DMS79 (cell line): ENCODE measurements at regions not wholly inside any gene's neighbourhood (a gene's known extent, or its start where the extent isn't known, plus 50 kb on each side); places are given as distances from the start of the nearest gene placed in this dataset.

Source experiments
- DNase-seq: peaks from one replicate; lab custom pipeline; 2025; lab: John Stamatoyannopoulos, UW

- DNase-seq, result no peak
Observed at GRCh38 chr4:32564626-32565025, 1844.5 kb downstream of the PCDH7 start.

GRCh38 chr4:32569861-32570260, 1849.7 kb downstream of the PCDH7 start:
- no peak for DNase-seq

DNA sequence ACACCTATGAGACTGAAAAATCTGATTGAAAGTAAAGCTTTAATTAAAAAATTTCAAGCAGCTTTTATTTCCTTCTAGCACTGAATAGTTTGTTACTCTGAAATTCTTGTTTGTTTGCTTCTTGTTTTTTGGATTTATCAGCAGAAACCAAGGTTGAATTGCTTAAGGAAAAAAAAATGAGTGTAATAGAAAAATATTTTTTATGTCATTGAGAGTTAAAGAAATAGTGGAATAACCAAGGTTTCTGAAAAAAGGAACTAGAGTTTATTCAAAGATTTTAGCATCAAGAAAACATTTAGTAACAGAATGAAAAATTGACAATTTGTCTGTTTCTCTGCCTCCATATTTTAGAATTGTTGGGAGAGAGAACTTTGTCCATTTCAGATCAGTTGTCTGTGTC, 1852.2 kb downstream of the PCDH7 start:
- DNase-seq, result no peak

GRCh38 chr4:32574803-32575202, 1854.6 kb downstream of the PCDH7 start:
- DNase-seq, result no peak

- DNase-seq, result no peak
Observed at GRCh38 chr4:32589097-32589496, 1868.9 kb downstream of the PCDH7 start.

DNA sequence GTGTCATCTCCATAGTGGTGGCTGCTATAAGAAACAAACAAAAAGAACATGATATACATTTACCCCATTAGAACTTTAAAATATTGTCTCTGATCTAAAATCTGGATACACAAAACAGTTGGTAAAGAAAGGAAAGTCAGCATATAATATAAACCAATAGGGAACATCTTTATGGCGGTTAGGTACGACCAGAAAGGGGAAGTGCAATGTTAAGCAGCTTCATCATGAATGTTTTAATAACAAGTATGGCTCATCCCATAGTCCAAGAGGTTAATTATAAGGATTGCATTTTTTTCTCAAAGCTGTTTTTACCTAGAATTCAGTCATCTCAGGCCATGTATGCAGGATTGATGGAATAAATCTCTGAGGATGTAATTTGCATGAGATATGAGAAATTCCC, 1869.7 kb downstream of the PCDH7 start:
- no peak for DNase-seq

- no peak for DNase-seq
Observed at GRCh38 chr4:32597354-32597753, 1877.2 kb downstream of the PCDH7 start.

- no peak for DNase-seq
Observed at GRCh38 chr4:32601848-32602247, 1881.7 kb downstream of the PCDH7 start.

- no peak for DNase-seq
Observed at GRCh38 chr4:32607978-32608377, 1887.8 kb downstream of the PCDH7 start.

DNA sequence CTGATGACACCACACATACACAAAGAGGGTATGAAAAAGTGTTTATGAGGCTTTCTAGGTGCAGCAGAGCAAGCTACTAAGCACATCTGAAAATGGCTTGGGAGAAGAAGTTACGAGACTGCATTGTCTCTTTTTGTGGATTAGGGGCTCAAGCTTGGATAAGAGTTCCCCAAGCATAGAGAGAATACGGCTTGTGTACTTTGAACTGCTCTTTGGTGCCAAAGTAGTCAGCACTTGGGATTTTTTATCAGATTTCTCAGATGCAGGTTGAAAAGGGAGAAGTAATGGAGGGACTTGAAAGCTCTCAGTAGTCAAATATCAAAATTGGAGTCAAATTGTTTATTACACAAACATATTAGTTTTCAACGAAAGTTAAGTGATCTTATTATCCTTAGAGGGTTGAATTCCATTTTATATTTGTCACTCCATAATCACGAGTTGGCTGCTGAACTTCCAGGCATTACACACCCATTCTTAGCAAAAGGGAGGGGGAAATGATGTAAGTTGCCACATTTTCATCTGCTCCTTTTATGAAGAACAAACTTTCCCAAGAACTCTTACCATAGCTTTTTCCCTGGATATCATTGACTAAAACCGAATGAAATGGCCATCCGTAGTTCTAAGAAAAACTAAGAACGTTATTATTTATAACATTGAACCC, 1904.9 kb downstream of the PCDH7 start:
- no peak for DNase-seq

- no peak for DNase-seq
Observed at GRCh38 chr4:32625687-32626337, 1905.6 kb downstream of the PCDH7 start.

GRCh38 chr4:32631831-32632230, 1911.7 kb downstream of the PCDH7 start:
- DNase-seq, result no peak

GRCh38 chr4:32633421-32633820, 1913.3 kb downstream of the PCDH7 start:
- no peak for DNase-seq

DNA sequence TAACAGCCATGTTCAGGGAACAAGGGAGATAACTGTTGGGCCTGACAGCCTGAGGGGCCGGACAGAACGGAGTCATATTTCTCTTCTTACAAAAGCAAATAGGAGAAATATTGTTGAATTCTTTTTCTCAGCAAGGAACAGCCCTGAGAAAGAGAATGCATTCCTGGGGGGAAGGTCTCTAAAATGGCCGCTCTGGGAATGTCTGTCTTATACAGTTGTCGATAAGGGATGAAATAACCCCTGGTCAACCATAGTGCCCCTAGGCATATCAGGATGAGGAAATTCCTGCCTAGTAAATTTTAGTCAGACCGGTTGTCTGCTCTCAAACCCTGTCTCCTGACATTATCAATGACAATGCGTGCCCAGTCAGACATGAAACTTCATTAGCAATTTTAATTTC, 1925.5 kb downstream of the PCDH7 start:
- DNase-seq, result no peak

DNA sequence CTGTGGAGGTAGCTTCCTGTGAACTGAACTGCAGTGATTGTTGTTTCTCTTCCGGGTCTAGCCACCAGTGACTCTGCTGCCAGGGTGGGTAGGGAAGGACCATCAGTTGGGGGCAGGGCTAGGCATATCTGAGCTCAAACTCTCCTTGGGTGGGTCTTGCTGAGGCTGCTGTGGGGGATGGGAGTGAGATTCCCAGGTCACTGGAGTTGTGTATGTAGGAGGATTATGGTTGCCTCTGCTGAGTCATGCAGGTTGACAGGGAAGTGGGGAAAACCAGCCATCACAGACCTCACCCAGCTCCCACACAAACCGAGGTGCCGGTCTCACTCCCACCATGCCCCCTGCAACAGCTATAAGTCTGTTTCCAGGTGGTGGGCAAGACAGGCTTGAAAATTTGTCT, 1937.8 kb downstream of the PCDH7 start:
- no peak for DNase-seq

GRCh38 chr4:32661229-32661628, 1941.1 kb downstream of the PCDH7 start:
- no peak for DNase-seq

DNA sequence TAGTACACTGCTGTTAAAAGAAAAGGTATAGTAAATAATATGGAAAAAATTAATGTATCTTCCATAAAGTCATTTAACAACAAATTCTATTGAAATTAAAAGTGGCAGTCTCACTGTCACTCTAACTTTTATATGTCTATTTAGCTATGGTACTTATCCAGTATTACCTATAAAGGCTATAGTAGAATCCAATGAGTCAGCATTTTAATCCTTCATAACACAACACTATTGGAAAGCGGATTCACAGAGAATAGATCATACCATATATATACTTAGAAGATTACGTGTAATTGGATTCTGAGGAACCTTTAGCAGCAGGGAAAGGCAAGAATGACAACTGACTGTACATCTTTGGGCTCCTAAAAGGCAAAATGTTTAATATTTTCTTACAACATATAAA, 1942.6 kb downstream of the PCDH7 start:
- DNase-seq, result no peak

DNA sequence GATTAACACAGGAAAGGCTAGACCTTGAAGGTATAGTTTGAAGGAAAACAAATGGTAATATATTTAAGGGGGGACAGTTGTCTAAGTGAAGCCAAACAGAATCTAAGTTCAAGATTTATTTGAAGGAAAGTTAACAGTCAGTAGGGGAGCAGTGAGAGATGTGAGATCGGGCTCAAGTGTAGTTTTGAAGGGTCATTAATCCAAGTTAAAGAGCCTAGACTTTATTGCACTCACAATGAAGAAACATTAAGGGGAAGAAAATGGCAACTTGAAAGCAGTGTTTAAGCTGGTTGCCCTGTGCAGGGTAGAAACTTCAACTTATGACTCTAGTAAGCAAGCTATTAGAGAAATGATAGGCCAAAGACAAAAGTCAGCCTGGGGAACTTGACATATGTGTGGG, 1952.2 kb downstream of the PCDH7 start:
- no peak for DNase-seq

GRCh38 chr4:32680946-32681345, 1960.8 kb downstream of the PCDH7 start:
- no peak for DNase-seq

- DNase-seq, result no peak
Observed at GRCh38 chr4:32684160-32684559, 1964.0 kb downstream of the PCDH7 start.

DNA sequence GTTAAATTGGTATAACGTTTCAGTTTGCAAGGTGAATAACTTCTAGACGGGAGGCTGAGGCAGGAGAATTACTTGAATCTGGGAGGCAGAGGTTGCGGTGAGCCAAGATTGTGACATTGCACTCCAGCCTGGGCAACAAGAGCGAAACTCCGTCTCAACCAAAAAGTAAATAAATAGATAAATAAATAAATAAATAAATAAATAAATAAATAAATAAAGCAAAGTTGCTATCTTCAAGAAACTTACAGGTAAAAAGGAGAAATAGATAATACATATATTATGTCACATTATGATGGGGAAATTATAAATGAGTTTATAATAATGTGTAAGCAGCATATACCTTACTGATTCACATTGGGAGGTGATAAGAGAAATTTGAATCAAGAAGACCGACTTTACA, 1966.0 kb downstream of the PCDH7 start:
- DNase-seq, result no peak

- DNase-seq, result no peak
Observed at GRCh38 chr4:32689518-32689917, 1969.3 kb downstream of the PCDH7 start.

DNA sequence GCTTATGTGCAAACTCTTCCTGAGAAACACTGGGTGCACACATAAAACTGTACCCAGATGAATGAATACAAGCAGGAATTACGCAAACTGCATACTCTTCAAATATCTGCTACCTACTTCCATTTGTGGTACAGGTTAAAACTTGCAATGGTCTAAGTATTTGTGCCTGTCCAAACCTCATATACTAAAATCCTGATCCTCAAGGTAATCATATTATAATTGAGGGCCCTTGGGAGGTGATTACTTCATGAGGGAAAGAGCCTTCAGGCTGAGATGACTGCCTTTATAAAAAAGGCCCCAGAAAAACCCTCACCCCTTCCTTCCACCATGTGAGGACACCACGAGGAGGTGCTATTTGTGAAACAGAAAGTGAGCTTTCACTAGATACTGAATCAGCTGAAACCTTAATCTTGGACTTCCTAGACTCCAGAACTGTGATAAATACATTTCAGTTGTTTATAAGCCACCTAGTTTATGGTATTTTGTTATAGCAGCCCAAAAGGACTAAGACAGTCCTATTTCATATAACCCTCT, 1977.2 kb downstream of the PCDH7 start:
- DNase-seq, result no peak

DNA sequence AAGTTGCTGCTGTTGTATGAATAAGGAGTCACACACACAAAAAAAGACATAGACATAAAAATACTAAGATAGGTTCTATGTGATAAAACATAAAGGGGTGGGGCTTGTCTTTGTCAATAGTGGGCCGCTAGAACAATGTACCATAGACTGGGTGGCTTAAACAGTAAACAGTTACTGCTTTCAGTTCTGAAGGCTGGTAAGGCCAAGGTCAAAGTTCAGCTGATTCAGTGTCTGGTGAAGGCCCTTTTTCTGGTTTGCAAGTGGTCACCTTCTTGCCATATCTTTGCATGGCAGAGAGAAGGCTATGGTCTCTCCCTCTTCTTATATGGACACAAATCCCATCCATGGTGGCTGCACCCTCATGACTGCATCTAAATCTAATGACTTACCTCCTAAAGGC, 1980.7 kb downstream of the PCDH7 start:
- DNase-seq, result no peak
